Fibroblast of skin of scalp (primary cell): ENCODE measurements at regions not wholly inside any gene's neighbourhood (a gene's known extent, or its start where the extent isn't known, plus 50 kb on each side); places are given as distances from the start of the nearest gene placed in this dataset.

ENCODE experiments used
- DNase-seq: peaks from one replicate; pipeline ENCODE4 v3.0.0-alpha.2; 2013

DNA sequence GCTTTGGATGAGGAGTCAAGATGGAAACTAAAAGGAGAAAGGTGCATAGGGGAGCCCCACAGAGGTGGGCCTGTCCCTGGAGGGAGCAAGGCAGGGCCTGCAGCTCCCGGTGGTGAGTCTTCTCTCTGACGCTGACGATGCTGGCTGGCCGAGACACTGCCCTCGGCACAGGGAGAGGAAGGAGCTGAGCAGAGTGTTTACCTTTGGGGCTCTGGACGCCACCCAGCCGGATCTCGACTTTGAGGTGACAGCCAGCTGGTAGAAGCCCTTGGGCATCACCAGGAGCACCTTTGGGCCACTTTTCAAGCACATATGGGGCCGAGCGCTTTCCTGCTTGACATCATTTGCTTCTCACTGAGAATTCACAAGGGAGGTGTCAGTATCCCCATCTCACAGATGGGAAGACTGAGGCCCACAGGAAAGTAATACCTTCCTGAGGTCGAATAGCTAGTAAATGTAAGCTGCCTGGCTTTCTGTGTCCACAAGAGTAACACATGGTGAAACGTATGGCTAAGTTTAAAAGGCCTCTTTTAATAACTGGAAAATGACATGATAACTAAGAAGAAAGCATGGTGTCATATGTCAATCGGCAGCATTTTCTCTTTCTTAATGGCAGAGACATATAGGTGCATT lies 294.3 kb upstream of the TNRC6C start:
- no peak for DNase-seq

DNA sequence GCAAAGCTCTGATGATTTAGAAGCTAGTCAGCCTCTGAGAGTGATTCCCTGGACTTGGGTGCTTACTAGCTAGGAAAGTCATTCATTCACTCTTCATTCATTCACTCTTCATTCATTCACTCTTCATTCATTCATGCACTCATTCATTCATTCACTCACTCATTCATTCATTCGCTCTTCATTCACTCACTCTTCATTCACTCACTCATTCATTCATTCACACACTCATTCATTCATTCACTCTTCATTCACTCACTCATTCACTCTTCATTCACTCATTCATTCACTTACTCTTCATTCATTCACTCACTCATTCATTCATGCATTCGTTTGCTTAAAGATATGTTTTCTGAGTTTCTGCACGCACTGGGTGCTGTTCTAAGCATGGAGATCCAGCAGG lies 292.7 kb upstream of the TNRC6C start:
- DNase-seq, result no peak

DNA sequence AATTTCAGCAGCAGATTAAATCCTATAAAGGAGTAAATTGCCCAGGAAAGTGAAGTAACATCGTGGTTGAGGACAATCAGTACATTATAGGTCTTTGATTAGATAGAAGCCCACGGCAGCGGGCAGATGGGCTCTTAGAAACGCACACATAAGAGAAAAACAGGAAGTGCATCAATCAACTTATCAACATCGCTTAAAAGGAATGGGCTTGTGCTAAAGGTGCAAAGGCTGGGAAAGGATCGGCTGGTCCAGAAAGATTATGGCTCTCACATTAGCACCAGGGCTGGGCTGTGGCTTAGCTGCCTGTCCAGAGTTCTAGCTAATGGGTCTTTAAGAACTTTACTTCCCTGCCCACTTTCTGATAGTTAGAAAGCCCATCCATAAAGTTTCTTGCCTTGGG lies 292.0 kb upstream of the TNRC6C start:
- no peak for DNase-seq

DNA sequence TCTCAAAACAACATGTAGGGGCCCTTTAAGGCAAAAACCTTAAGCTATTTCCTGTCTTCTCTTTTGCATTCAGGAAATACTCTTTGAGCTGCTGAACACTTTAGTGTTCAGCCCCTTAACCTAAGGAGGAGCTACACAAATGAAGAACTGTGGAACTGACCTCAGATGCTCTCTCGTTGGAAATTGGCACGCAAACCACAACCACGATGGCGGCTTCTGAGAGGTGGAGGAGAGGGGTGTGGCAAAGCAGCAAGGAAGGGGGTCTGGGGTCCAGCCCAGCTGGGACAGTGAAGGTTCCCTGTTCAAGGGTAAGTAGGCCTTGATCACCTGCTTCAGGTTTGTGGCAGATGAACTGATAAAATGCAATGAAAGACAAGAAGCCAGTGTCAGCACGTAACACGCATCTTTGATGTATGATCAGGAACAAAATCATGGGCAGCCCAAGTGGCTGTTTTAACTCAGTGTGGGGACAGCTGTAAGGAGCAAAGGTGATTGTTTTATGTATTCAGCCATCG lies 291.6 kb upstream of the TNRC6C start:
- DNase-seq, result no peak

DNA sequence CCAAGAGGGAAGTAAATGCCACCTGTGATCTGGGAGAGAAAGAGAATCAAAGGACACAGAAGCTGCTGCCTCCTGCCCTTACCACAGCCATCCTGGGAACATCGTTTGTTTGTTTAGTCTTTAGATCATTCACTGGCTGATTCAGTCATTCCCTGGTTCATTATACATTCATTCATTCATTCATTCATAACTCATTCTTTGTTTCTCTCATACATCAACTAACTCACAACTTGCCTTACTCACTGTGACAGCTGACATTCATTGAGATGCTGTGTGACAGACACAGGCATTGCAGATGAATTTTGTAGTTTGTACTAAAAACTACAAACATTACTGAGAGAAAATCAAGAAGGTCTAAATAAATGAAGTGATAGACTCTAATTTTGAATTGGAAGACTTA lies 291.0 kb upstream of the TNRC6C start:
- no peak for DNase-seq

DNA sequence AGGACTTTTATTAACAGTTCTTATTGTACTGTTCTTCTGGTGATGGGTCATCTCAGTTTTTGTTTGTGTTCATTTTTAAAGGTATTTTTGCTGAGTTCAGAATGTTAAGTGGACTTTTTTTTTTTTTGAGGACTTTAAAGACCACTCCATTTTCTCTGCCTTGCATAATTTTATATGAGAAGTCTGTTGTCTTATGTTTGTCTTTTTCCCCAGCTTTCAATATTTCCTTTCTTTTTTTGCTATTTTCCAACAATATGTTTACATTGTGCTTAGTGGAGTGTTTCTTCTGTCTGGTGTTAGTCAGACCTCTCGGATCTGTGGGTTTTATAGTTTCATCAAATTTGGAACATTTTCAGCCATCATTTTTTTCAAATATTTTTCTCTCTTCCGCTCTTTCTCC lies 290.0 kb upstream of the TNRC6C start:
- no peak for DNase-seq

DNA sequence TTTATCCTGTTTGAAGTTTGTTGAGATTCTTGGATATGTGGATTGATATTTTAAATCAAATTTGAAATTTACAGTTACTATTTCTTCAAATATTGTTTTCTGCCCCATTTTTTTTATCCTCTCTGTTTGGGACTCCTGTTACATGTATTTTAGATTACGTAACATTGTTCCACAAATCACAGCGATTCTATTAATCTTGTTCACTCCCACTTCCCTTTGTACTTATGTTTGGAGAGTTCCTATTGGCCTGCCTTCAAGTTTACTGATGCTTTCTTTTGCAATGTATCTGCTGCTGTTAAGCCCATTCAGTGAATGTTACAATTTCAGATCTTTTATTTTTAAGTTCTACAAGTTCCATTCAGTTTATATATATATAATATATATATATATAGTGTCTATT lies 288.3 kb upstream of the TNRC6C start:
- no peak for DNase-seq

DNA sequence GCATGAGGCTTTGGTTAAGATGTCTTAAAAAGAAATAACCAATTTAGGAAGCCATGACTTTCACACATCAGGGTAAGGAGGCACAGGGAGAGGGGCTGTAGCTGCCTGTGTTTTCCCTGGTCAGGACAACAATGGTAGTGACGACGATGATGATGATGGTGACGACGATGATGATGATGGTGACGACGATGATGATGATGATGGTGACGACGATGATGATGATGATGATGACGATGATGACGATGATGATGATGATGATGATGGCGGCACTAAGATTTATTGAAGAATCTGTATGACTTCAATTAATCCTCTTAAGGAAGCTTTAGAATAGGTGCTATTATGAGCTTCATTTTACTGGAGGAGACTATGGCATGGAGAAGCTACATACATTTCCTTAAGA lies 284.1 kb upstream of the TNRC6C start:
- DNase-seq, result no peak

DNA sequence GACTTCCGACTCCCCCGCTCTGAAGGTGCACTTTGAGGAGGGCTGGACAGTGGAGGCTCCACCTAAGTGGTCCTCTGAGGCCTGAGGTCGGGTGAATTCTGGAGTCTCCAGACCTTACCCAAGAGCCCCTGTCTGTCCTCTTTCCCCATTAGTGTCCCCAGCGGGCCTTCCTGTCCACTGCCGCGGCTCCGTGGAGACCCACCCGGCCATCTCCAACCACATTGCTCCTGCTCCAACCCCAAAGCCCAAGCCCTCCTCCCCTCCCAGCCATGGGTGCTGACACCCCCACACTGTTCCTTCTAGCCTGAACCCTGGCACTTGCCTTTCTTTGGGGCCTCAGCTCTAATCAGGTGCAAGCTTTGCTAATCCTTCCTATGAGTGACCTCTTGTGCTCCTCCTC lies 283.1 kb upstream of the TNRC6C start:
- DNase-seq, result no peak

DNA sequence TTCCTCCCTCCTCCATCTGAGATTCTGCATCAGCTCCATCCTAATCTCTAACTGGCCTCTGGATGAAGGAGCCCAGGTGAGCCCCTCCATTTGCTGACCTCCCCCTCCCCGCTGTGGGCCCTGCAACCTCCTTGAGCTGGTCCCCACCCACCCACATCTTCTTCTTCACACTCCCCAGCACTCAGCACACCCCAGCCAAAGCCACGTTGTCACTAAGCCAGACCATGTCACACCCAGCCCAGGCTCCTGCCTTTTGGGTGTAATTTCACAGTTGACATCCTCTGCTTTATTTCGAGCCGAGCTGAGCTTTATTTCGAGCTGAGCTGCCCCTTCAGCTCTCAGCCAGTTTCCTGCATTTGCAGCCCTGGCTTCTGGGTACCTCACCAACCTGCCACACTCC lies 282.7 kb upstream of the TNRC6C start:
- DNase-seq, result no peak

DNA sequence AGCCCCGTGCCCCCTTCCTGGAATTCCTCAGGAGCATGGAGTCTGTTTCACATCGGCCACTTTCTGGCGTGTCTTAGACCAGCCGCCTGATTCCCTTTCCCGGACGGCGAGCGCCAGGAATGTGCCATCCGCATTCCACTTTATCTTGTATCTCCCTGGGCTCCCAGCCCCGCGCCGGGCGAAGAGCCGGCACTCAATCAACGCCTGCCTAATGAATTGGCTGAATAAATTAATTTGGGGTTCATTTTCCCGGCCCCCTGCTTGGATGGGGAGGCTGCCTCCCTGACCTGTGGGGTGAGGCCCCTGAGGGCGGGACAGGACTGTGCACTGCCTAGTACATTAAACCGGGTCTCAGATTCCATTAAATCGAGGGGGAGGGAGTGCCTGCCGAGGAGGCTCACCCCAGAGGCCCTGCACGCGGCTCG lies 282.3 kb upstream of the TNRC6C start:
- no peak for DNase-seq

DNA sequence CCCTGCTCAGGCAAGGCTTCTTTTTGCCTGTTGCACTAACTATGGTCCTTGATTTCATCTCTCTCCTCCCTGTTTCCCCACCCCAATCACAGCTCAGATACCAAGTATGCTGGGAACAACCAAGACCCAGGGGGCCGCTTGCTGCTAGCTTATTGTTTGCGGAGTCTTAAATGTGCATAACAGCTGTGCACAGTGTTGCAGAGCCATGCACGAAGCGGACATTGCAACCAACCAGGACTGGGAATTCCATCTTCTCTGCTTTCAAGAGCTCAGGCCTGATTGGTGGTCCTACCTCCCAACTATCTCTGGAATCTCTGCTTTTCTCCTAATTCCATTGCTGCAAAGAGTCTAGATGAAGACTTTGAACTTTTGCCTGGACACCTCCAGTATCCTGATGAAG lies 281.3 kb upstream of the TNRC6C start:
- peak; percentile 11 for DNase-seq

DNA sequence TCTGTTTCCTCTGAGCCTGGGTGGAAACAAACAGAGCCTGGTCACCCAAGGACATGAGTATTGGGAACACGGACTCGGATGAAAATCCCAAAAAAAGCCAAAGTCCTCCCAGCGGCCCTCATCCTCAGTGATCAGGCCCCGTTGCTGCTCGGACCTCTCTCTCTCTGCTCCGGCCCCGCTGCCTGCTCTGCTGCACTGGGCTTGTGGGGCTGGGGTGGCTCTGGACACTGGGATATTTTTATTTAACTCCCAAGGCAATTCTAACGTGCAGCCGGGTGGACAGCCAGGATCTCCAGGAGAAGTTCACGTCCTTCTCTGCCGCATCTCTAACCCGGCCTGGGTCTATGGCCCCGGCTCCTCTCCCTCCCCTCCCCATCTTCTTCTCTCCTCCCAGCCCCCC lies 280.9 kb upstream of the TNRC6C start:
- DNase-seq, result no peak

DNA sequence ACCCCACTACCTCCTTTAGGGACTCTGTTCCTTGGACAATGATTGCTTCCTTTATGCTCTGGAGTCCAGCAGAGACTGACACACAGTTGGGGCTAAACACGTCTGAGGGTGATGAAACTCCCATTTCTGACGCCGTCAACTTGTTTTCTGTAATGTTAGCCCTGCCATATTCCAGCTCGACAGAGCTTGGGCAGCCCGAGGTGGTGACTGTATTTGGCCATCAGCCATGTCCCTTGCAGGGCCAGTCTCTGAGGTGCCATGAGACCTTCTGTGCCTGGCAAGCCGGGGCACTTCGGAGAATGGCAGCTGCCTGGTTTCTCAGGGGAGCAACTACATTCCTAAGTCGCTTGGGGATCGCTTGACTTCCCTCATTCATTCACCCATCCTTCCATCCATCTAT lies 278.9 kb upstream of the TNRC6C start:
- DNase-seq, result no peak

DNA sequence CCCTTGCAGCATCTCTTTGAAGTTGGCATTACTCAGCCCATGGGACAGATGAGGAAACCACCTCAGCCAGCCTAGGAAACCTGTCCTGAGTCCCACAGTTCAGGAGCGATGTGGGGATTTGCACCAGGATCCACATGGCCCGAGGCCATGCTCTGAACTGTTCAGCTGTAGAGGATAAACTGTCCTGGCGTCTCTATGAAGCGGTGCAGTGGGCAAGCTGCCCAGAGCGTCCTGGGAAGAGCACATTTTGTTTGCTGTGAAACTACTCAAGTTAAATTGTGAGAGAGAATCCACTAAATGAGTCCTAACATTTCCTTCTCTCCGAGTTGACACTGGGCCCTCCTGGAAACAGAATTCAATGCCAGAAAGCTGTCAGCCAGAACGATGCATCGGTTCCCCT lies 276.6 kb upstream of the TNRC6C start:
- DNase-seq, result no peak

DNA sequence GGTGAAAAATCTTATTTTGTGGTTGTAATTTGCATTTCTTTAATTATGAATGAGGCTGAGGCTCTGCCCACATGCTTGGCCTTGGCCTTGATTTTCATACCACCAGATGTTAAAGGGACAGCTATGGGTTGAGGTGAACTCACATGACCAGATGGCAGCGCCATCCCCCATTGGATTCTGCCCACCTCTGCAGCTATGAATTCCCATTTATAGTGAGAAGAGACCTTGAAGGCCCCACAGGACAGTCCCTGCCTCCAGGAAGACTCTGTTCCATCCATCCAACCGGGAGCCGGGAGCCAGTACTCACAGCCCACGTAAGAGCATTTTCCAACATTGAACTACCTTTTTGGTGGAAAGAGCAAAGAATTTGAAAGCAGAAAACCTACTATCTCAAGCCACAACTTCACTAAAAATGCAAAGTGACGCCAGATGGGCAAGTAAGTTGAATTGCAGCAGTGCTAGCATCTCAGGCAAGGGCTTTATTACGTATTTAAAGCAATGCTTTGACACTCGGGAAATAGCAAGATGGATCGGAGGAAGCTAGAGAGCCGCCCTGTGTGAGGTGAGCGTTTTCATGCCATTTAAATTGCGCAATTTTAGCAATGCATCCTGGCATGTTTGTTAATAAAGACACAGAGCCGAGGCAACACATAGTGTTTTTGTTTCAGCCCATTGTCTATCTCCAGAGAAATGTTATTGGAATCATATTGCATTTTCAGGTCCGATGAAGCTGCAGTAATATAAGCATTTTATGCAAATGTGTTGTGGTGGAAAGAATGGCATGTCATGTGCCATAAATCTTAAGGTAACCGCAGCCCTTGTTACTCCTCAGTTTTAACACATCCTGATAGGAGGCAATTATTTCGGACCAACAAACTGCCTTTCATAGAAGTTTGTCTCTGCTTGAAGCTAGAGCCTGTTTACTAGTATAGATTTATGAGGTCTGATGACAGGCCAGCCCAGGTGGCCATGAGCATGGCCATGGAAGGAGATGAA lies 273.4 kb upstream of the TNRC6C start:
- no peak for DNase-seq

DNA sequence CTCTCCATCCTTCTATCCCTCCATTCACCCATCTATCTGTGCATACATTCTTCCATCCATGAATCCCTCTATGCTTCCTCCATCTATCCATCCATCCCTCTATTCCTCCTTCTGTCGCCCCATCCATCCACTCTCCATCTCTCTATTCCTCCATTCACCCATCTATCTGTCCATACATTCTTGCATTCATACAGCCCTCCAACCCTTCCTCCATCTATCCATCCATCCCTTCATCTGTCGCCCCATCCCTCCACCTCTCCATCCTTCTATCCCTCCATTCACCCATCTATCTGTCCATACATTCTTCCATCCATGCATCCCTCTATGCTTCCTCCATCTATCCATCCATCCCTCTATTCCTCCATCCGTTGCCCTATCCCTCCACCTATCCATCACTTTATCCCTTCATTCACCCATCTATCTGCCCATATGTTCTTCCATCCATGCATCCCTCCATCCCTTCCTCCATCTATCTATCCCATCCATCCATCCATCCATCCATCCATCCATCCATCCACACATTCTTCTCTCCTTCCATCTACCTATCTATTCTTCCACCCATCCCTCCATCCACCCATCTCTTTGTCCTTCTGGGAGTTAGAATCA lies 272.5 kb upstream of the TNRC6C start:
- DNase-seq, result no peak

DNA sequence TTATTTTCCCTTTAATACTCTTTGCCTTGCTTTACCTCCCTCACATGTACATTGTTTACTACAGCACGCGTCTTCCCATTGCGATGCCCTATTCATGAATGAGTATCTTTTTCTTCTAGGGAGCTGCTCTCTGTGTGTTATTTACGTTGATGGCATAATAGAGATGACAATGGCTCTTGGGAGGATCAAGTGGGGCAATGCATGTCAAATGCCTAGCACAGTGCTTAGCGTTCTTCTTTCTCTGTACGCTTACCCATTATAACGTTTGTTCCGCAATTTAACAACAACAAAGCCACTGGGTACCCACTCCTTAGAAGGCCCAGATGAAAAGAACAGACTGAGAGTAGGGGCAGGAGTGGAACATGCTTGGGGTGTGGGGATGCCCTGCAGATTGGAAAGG lies 271.6 kb upstream of the TNRC6C start:
- DNase-seq, result no peak

DNA sequence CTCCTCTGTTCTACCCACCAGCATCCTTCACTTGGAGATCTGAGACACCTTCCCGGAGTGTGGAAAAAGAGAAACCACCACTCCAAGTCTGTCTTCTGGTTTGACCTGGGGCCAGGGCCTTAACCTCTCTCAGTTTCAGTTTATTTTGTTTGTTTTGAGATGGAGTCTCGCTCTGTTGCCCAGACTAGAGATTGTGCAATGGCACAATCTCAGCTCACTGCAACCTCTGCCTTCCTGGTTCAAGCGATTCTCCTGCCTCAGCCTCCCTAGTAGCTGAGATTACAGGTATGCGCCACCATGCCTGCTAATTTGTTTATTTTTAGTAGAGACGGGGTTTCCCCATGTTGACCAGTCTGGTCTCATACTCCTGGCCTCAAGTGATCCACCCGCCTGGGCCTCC lies 271.1 kb upstream of the TNRC6C start:
- no peak for DNase-seq

DNA sequence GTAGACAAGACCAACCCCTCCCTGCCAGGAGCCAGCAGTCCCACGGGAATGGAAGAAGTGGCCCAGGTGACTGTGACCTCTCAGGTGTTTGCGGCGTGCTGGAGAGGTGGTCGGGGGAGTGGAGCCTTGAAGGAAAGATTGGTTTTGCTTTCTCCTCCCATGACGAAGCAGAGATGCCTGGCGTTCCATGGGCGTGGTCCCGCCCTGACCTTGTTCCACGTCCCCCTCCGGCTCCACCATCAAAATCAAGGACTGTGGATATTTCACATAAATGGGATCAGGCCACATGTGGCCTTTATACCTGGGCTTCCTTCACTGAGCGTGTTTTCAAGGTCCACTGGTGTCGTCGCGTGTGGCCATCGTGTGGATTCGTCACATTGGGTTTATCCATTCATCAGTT lies 270.6 kb upstream of the TNRC6C start:
- DNase-seq, result no peak

DNA sequence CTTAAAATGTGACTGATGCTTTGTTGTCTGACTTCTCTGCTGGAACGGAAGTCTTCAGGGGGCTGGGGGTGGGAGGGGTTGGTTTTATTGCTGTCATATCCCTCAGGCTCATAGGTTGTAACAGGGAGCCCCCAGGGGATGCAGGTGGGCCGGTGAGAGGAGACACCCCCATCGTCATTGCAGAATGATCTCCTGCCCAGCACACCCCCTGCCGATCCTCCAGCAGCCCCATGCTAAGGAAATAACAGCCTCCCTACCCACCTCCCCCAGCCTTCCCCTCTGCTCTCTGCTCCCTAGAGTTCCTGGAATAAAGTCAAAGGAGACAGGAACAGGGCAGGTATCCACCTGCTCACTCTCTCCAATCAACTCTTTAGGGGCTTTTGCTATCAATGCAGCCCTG lies 270.1 kb upstream of the TNRC6C start:
- DNase-seq, result no peak

DNA sequence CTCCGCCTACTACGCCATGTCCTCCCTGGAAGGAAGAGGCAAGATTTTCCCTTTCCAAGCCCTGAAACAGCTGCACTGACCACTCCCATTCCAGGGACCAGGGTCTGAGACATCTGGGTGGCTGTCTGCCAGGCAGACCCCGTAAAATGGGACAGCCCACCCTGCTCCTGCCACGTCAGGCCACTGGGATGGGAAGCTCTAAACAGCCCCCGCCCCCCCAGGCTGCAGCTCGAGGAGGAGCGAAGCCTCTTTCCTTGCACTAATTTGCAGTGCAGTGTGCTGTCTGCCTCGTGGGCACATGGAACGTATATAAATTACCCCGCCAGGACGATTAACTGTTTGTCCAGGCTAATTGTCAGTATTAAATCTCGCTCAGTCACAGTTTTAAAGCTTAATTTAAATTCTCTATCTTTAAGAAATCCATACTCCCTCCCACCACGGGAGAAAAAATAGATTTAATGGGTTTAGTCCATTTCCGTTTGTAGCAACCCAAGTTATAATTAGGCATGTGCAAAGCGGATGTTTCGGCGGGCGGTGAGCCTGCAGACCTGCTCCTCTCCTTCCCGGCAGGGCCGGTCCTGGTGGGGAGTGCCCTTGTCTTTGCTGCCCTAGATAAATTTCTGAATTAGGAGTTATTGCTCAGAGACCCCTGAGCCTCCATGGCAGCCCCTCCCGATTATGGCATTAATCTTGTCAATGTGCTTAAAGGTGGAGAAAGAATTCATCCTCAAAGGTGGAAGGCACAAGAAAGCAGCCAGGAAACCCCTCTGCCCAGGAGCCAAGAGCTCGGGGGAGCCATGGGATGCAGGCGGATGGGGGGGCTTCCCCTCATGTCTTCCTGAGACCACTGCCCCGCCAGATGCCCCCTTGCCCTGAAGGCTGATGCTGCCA lies 268.0 kb upstream of the TNRC6C start:
- DNase-seq, result no peak
